RWPE2 (cell line): ENCODE measurements at regions not wholly inside any gene's neighbourhood (a gene's known extent, or its start where the extent isn't known, plus 50 kb on each side); places are given as distances from the start of the nearest gene placed in this dataset.

ENCODE experiments used
- ATAC-seq: fragments of 200-7000 bp; cut with Tn5 transposase; 3 replicates; pipeline ENCODE4 v1.9.1; 2021; ENCODE audit warnings: low read depth
- DNase-seq: peaks from one replicate; pipeline ENCODE4 v3.0.0-alpha.2; 2020; ENCODE audit warnings: low spot score
- H3K27ac ChIP-seq: fragments of 450-650 bp; 2 replicates; pipeline ENCODE4 v1.5.1; 2017; ENCODE audit warnings: mild to moderate bottlenecking; ENCODE audit not compliant: poor library complexity, severe bottlenecking
- H3K27me3 ChIP-seq: fragments of 250-450 bp; sonication (Bioruptor Pico); 2 replicates; pipeline ENCODE4 v1.5.1; 2021; ENCODE audit warnings: mild to moderate bottlenecking, moderate library complexity; ENCODE audit not compliant: insufficient read depth, poor library complexity, severe bottlenecking
- H3K36me3 ChIP-seq: fragments of 250-450 bp; sonication (Bioruptor Pico); 2 replicates; pipeline ENCODE4 v1.5.1; 2020; ENCODE audit warnings: low read depth, mild to moderate bottlenecking, moderate library complexity
- H3K4me1 ChIP-seq: fragments of 250-450 bp; sonication (Bioruptor Pico); 2 replicates; pipeline ENCODE4 v1.5.1; 2021; ENCODE audit warnings: mild to moderate bottlenecking, moderate library complexity; ENCODE audit not compliant: insufficient read depth, poor library complexity, severe bottlenecking
- H3K4me3 ChIP-seq: fragments of 250-450 bp; sonication (Bioruptor Pico); 2 replicates; pipeline ENCODE4 v1.5.1; 2021; ENCODE audit warnings: mild to moderate bottlenecking, moderate library complexity; ENCODE audit not compliant: severe bottlenecking
- H3K9me3 ChIP-seq: fragments of 250-450 bp; sonication (Bioruptor Pico); 2 replicates; pipeline ENCODE4 v1.5.1; 2021; ENCODE audit warnings: mild to moderate bottlenecking, moderate library complexity; ENCODE audit not compliant: severe bottlenecking
- CTCF ChIP-seq: fragments of 450-650 bp; IDR thresholded peaks from one replicate; pipeline ENCODE4 v1.5.1; 2017; ENCODE audit warnings: mild to moderate bottlenecking, moderate library complexity; ENCODE audit not compliant: poor library complexity, severe bottlenecking

GRCh38 chrX:149161435-149162088 is 343.5 kb downstream of the IDS start:
- ATAC-seq (no peak), DNase-seq (no peak)
- H3K27ac ChIP-seq, result no peak overlapping the region
- H3K4me1 ChIP-seq, result no peaks in the 10 kb centered on the region
- no peak for TF ChIP-seq CTCF
- no peaks in the 10 kb centered on the region for H3K27me3 ChIP-seq
- no peaks in the 10 kb centered on the region for H3K9me3 ChIP-seq
- no peak overlapping the region for H3K4me3 ChIP-seq
- no peaks in the 10 kb centered on the region for H3K36me3 ChIP-seq

GRCh38 chrX:149157976-149158375 is 347.1 kb downstream of the IDS start:
- DNase-seq (no peak), ATAC-seq (no peak)
- H3K4me3 ChIP-seq, result no peak overlapping the region
- no peak for TF ChIP-seq CTCF
- H3K9me3 ChIP-seq, result no peaks in the 10 kb centered on the region
- H3K4me1 ChIP-seq, result peaks cover 3% of the 10 kb centered on the region
- no peaks in the 10 kb centered on the region for H3K36me3 ChIP-seq
- H3K27ac ChIP-seq, result no peak overlapping the region
- H3K27me3 ChIP-seq, result no peaks in the 10 kb centered on the region

GRCh38 chrX:149152941-149153340 is 352.2 kb downstream of the IDS start:
- TF ChIP-seq CTCF, result no peak
- no peak overlapping the region for H3K4me3 ChIP-seq

GRCh38 chrX:149151805-149152757 is 353.0 kb downstream of the IDS start:
- Histone ChIP-seq H3K27me3 (no peaks in the 10 kb centered on the region), H3K9me3 (no peaks in the 10 kb centered on the region), H3K36me3 (no peaks in the 10 kb centered on the region), H3K4me3 (no peak overlapping the region), H3K27ac (peak overlapping the region; percentile 74), H3K4me1 (peaks cover 8% of the 10 kb centered on the region)
- no peak for TF ChIP-seq CTCF
- ATAC-seq (peak; percentile 95), DNase-seq (peak; percentile 40)

More at GRCh38 chrX:149152941-149153340, 352.2 kb downstream of the IDS start:
- peak overlapping the region; percentile 74 for H3K27ac ChIP-seq
- no peaks in the 10 kb centered on the region for H3K9me3 ChIP-seq
- no peaks in the 10 kb centered on the region for H3K36me3 ChIP-seq
- ATAC-seq (peak; percentile 69), DNase-seq (no peak)
- H3K4me1 ChIP-seq, result peaks cover 8% of the 10 kb centered on the region
- no peaks in the 10 kb centered on the region for H3K27me3 ChIP-seq

- ATAC-seq, result no peak
- no peaks in the 10 kb centered on the region for H3K36me3 ChIP-seq
- H3K27ac ChIP-seq, result no peak overlapping the region
- H3K9me3 ChIP-seq, result no peaks in the 10 kb centered on the region
- DNase-seq, result no peak
- H3K4me3 ChIP-seq, result no peak overlapping the region
- H3K27me3 ChIP-seq, result no peaks in the 10 kb centered on the region
- TF ChIP-seq CTCF, result no peak
- no peaks in the 10 kb centered on the region for H3K4me1 ChIP-seq
Measured at GRCh38 chrX:149145845-149146285, 359.2 kb downstream of the IDS start.
